Breast epithelium (tissue), 3 donors: ENCODE measurements at regions not wholly inside any gene's neighbourhood (a gene's known extent, or its start where the extent isn't known, plus 50 kb on each side); places are given as distances from the start of the nearest gene placed in this dataset.

ENCODE experiments used
- CTCF ChIP-seq, 3 donors: fragments of 450-650 bp; IDR thresholded peaks; one replicate each; pipeline ENCODE4 v1.5.1; 2016 to 2017; ENCODE audit warnings: antibody characterized with exemption in 3 of 3, mild to moderate bottlenecking in 3 of 3, moderate library complexity in 3 of 3
- POLR2A ChIP-seq: fragments of 450-650 bp; IDR thresholded peaks from one replicate; pipeline ENCODE4 v1.6.1; 2016; ENCODE audit warnings: antibody characterized with exemption, mild to moderate bottlenecking, moderate library complexity
- POLR2AphosphoS5 ChIP-seq, 3 donors: sonication (generic); formaldehyde crosslinking; IDR thresholded peaks; one replicate each; pipeline ENCODE4 v1.6.1; 2017; ENCODE audit warnings: antibody characterized with exemption in 3 of 3

- no peak for TF ChIP-seq POLR2A
- no peak for TF ChIP-seq CTCF (IDR thresholded peaks at IDR 0.05)
- no peak for TF ChIP-seq POLR2AphosphoS5 (IDR thresholded peaks at IDR 0.05)
Observed at GRCh38 chr2:76283350-76283749, 572.6 kb upstream of the GCFC2 start.
